Endothelial cell (in vitro differentiated cells): ENCODE measurements at regions not wholly inside any gene's neighbourhood (a gene's known extent, or its start where the extent isn't known, plus 50 kb on each side); places are given as distances from the start of the nearest gene placed in this dataset.
"Not testable (repeated sequence)": the region's sequence is repeated elsewhere in the genome, so short reads cannot be mapped to it uniquely, and the experiment has no call there.

ENCODE experiments used
- DNase-seq: peaks from one replicate; pipeline ENCODE4 v3.0.0; 2021; ENCODE audit warnings: low spot score
- H3K27ac Mint-ChIP-seq: one replicate; pipeline ENCODE4 v1.8.0; 2021; ENCODE audit warnings: mixed read lengths, inconsistent platforms; ENCODE audit not compliant: unreplicated experiment
- H3K27me3 Mint-ChIP-seq: one replicate; pipeline ENCODE4 v1.8.0; 2021; ENCODE audit warnings: mild to moderate bottlenecking, moderate library complexity, mixed read lengths, inconsistent platforms; ENCODE audit not compliant: unreplicated experiment
- H3K36me3 Mint-ChIP-seq: one replicate; pipeline ENCODE4 v1.8.0; 2021; ENCODE audit warnings: mild to moderate bottlenecking, low read depth, mixed read lengths, inconsistent platforms; ENCODE audit not compliant: unreplicated experiment
- H3K4me1 Mint-ChIP-seq: one replicate; pipeline ENCODE4 v1.8.0; 2021; ENCODE audit warnings: mild to moderate bottlenecking, mixed read lengths, inconsistent platforms; ENCODE audit not compliant: unreplicated experiment
- H3K4me3 Mint-ChIP-seq: one replicate; pipeline ENCODE4 v1.8.0; 2021; ENCODE audit warnings: mild to moderate bottlenecking, mixed read lengths, inconsistent platforms; ENCODE audit not compliant: unreplicated experiment
- H3K9me3 Mint-ChIP-seq: one replicate; pipeline ENCODE4 v1.8.0; 2021; ENCODE audit warnings: mixed read lengths, inconsistent platforms; ENCODE audit not compliant: unreplicated experiment
- CTCF ChIP-seq: fragments of 200-600 bp; sonication (generic); IDR thresholded peaks from one replicate; pipeline ENCODE4 v1.5.0; 2021; ENCODE audit warnings: antibody characterized with exemption; ENCODE audit not compliant: unreplicated experiment

- no peaks in the 10 kb centered on the region for H3K36me3 Mint-ChIP-seq
- H3K9me3 Mint-ChIP-seq = no peaks in the 10 kb centered on the region
- no peak for DNase-seq
- H3K4me3 Mint-ChIP-seq = no peak overlapping the region
- no peak for TF ChIP-seq CTCF
- no peak overlapping the region for H3K27ac Mint-ChIP-seq
- H3K4me1 Mint-ChIP-seq = no peaks in the 10 kb centered on the region
- H3K27me3 Mint-ChIP-seq = no peaks in the 10 kb centered on the region
These were observed 654.2 kb downstream of the REEP3 start for GRCh38 chr10:64175271-64175962.

DNA sequence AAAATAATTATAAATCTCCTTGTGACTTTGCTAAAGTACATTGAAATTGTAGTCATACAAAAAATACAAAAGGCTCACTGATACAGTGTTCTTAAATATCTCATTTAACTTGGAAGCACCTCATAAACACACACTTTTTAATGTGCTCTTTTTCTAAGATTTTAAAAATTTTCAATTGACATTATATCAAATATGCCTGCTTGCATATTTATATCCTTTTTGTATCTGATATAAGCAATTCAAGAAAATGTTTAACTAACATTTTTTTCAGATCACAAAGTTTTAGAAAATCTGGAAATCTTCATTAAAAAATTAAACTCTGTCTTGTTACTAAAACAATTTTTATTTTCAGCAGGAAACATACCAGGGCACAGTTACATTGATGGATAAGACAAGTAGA, 661.5 kb downstream of the REEP3 start:
- H3K4me1 Mint-ChIP-seq = no peaks in the 10 kb centered on the region
- TF ChIP-seq CTCF = no peak
- no peaks in the 10 kb centered on the region for H3K27me3 Mint-ChIP-seq
- no peaks in the 10 kb centered on the region for H3K36me3 Mint-ChIP-seq
- H3K4me3 Mint-ChIP-seq = no peak overlapping the region
- no peak overlapping the region for H3K27ac Mint-ChIP-seq
- no peaks in the 10 kb centered on the region for H3K9me3 Mint-ChIP-seq
- no peak for DNase-seq

DNA sequence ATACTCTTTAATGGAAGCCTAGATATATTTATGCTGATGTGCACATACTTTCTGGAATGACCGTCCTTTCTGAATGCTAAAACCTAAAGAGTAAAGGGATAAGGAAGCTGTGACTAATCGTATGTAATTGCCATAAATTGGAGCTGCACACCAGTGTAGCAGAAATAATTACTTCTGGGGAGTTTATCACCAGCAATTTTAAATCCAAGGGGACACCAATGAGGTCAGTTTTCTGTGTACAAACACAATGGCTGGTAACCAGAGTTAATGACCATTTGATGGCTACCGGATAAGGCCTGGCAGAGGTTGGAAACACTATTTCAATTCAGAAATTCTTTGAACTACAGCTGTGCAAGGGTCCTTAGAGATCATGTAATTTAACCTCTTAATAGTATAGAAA, 670.1 kb downstream of the REEP3 start:
- no peak for TF ChIP-seq CTCF
- Mint-ChIP-seq H3K4me3 (no peak overlapping the region), H3K4me1 (no peaks in the 10 kb centered on the region), H3K27ac (no peak overlapping the region), H3K27me3 (no peaks in the 10 kb centered on the region), H3K9me3 (no peaks in the 10 kb centered on the region), H3K36me3 (no peaks in the 10 kb centered on the region)
- no peak for DNase-seq

DNA sequence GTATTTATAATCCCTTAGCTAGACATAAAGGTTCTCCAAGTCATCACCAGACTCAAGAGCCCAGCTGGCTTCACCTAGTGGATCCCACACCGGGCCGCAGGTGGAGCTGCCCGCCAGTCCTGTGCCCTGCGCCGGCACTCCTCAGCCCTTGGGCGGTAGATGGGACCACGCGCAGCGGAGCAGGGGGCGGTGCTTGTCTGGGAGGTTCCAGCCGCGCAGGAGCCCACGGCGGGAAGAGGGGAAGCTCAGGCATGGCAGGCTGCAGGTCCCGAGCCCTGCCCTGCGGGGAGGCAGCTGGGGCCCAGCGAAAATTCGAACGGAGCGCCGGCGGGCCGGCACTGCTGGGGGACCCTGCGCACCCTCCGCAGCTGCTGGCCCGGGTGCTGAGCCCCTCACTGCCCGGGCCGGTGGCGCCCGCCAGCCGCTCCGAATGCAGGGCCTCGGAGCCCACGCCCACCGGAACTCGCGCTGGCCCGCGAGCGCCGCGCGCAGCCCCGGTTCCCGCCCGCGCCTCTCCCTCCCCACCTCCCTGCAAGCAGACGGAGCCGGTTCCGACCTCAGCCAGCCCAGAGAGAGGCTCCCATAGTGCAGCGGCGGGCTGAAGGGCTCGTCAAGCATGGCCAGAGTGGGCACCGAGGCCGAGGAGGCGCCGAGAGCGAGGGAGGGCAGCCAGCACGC, 675.6 kb downstream of the REEP3 start:
- H3K27me3 Mint-ChIP-seq = no peaks in the 10 kb centered on the region
- no peak for TF ChIP-seq CTCF
- H3K4me1 Mint-ChIP-seq = no peaks in the 10 kb centered on the region
- H3K4me3 Mint-ChIP-seq = no peak overlapping the region
- DNase-seq = no peak
- no peak overlapping the region for H3K27ac Mint-ChIP-seq
- H3K9me3 Mint-ChIP-seq = no peaks in the 10 kb centered on the region
- no peaks in the 10 kb centered on the region for H3K36me3 Mint-ChIP-seq

DNA sequence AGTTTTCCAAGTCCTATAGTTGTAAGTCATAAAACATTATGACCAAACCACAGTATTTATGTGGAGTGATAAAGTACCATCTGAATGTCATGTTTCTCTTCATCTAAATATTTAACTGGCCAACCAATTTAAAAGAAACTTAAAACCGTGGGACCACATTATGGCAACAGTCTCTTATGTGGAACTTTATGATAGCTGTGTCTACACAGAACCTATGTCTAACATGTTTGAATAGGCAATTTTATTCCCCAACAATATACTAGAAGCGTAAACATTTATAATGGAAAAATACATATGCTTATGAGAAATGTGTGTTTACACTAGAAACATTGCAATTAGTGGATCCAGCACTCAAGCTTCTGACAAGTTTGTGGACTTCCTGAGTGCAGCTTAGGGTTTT, 680.7 kb downstream of the REEP3 start:
- H3K27ac Mint-ChIP-seq = no peak overlapping the region
- no peak overlapping the region for H3K4me3 Mint-ChIP-seq
- H3K4me1 Mint-ChIP-seq = no peaks in the 10 kb centered on the region
- H3K9me3 Mint-ChIP-seq = no peaks in the 10 kb centered on the region
- no peaks in the 10 kb centered on the region for H3K27me3 Mint-ChIP-seq
- TF ChIP-seq CTCF = no peak
- no peak for DNase-seq
- H3K36me3 Mint-ChIP-seq = no peaks in the 10 kb centered on the region

DNA sequence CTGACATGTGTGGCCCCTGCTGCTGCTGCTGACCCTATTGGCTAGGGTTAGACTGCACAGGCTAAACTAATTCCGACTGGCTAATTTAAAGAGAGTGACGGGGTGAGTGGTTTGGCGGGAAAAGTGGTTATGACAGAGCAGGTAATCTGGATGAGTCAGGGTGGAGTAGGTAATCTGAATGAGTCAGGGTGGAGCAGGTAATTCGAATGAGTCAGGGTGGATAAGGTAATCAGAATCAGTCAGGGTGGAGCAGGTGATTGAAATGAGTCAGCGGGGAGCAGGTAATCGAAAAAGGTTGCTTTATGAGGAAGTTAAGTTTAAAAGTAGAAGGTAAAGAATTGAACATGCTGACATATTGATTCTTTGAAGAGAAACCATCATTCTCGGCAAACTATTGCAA, 683.3 kb downstream of the REEP3 start:
- H3K9me3 Mint-ChIP-seq, H3K4me3 Mint-ChIP-seq, DNase-seq, H3K27me3 Mint-ChIP-seq, H3K4me1 Mint-ChIP-seq, H3K36me3 Mint-ChIP-seq, H3K27ac Mint-ChIP-seq: not testable (repeated sequence)
